Omental fat pad (tissue), 3 donors: ENCODE measurements at regions not wholly inside any gene's neighbourhood (a gene's known extent, or its start where the extent isn't known, plus 50 kb on each side); places are given as distances from the start of the nearest gene placed in this dataset.

Experiments used
- ATAC-seq: fragments of 150-250 bp; one replicate; pipeline ENCODE4 v1.9.1; 2016; ENCODE audit warnings: mild to moderate bottlenecking, moderate library complexity; ENCODE audit not compliant: low FRiP score
- DNase-seq: peaks from one replicate; pipeline ENCODE4 v3.0.0-alpha.2; 2019; ENCODE audit warnings: low spot score
- CTCF ChIP-seq, 3 donors: fragments of 450-650 bp; IDR thresholded peaks; one replicate each; pipeline ENCODE4 v1.5.1; 2016 to 2017; ENCODE audit warnings: antibody characterized with exemption in 3 of 3, mild to moderate bottlenecking in 3 of 3, moderate library complexity in 2 of 3

GRCh38 chr7:156073366-156074052 is 261.2 kb upstream of the SHH start:
- no peak for TF ChIP-seq CTCF (IDR thresholded peaks at IDR 0.05)
- ATAC-seq (no peak), DNase-seq (no peak)

GRCh38 chr7:156071612-156072011 is 259.3 kb upstream of the SHH start:
- no peak for TF ChIP-seq CTCF (IDR thresholded peaks at IDR 0.05)
- DNase-seq: no peak
- no peak for ATAC-seq

- no peak for TF ChIP-seq CTCF (IDR thresholded peaks at IDR 0.05)
- no peak for ATAC-seq
- no peak for DNase-seq
Measured at GRCh38 chr7:156069891-156070290, 257.6 kb upstream of the SHH start.

GRCh38 chr7:156067156-156067555 is 254.9 kb upstream of the SHH start:
- DNase-seq (no peak), ATAC-seq (no peak)
- TF ChIP-seq CTCF (IDR thresholded peaks at IDR 0.05): no peak

GRCh38 chr7:156065400-156065799 is 253.1 kb upstream of the SHH start:
- no peak for TF ChIP-seq CTCF (IDR thresholded peaks at IDR 0.05)
- ATAC-seq: no peak
- no peak for DNase-seq

GRCh38 chr7:156064971-156065386 is 252.7 kb upstream of the SHH start:
- DNase-seq (no peak), ATAC-seq (no peak)
- no peak for TF ChIP-seq CTCF (IDR thresholded peaks at IDR 0.05)

- no peak for TF ChIP-seq CTCF (IDR thresholded peaks at IDR 0.05)
- ATAC-seq (no peak), DNase-seq (no peak)
Measured at GRCh38 chr7:156063241-156063810, 251.1 kb upstream of the SHH start.
